ENCODE measurements at regions not wholly inside any gene's neighbourhood (a gene's known extent, or its start where the extent isn't known, plus 50 kb on each side); places are given as distances from the start of the nearest gene placed in this dataset.

DNA sequence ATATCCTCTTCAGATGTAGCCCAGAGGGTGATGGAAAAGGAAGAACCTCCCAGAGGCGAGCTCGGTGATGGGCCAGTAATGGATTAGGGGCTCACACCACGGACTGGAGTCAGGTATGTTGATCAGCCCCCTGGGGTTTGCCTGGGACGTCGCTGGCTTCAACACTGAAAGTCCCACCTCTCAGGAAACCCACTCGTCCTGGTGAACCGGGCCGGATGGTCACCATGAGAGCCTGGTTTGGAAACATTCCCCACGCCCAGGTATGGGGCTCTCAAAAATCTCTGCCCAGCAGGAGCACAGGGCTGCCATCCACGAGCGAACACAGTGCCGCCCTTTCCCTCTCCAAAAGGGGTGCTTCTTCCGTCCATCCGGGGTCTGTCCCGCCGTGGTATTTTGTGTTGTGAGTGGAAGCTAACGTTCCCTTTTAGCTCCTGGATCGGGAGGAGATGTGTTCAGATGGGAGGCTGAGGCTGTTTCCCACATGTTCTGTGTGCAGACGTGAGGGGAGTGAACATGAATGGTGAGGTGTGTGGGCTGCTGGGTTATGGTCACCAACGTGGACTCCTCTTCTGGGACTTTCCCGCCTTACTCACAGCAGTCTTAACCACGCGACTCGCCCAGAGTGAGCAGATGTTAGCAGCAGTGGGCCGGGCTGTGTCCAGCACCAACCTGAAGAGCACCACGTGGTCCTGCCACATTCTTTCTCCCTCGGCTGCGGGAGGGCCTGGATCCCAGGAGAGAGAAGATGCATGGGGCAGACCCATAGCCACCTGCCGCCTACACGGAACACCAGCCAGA, 139.2 kb downstream of the KIF26A start:
- Mint-ChIP-seq H3K27me3 (peaks cover 13 to 28% of the 10 kb centered on the region in 2 donors), H3K9me3 (no peaks in the 10 kb centered on the region), H3K27ac (no peak overlapping the region), H3K36me3 (no peaks in the 10 kb centered on the region), H3K4me3 (no peak overlapping the region), H3K4me1 (no peaks in the 10 kb centered on the region)
- Histone ChIP-seq H3K36me3 (ENCODE audit: control insufficient read depth in 2 of 2, extremely low read depth in 1 of 2, insufficient read depth in 1 of 2, low read length in 1 of 2) (no peaks in the 10 kb centered on the region), H3K9me3 (no peaks in the 10 kb centered on the region), H3K4me3 (ENCODE audit: control insufficient read depth in 1 of 2, extremely low read depth in 1 of 2, low read length in 1 of 2) (no peak overlapping the region), H3K27me3 (replicated peaks in 1 of 2; ENCODE audit: control insufficient read depth in 2 of 2, extremely low read depth in 1 of 2, insufficient read depth in 2 of 2, low read length in 1 of 2) (peaks cover 0 to 51% of the 10 kb centered on the region in 2 experiments), H3K27ac (ENCODE audit: low read length) (no peak overlapping the region), H3K4me1 (ENCODE audit: control insufficient read depth in 1 of 2, extremely low read depth in 1 of 2, insufficient read depth in 2 of 2, low read length in 2 of 2) (no peaks in the 10 kb centered on the region)
- 75% methylated on average over 22 of the region's 30 CpGs for WGBS (ENCODE audit: insufficient coverage)
- DNase-seq: peak in 3 of 35 experiments; percentile 1 to 17 (median 3)
- ChIA-PET POLR2A (no interaction called here), CTCF (no interaction called here)
- ATAC-seq (replicated peaks in 1 of 4): no peak

DNA sequence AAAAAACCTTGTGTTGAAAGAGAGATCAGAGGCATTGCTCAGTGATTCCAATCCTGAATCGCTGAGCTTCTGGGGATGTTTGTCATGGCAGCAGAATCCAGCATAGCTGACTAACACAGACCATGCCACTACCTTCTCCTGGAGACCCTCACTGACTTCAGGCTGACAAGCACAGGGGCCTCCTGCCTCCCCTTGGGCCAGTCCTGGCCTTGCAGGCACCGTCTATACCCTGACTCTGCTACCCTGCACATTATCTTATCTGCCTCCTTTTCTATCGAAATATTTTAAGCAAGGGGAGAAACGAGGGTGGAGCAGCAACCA, 139.8 kb downstream of the KIF26A start:
- H3K27me3 ChIP-seq (replicated peaks in 1 of 2; ENCODE audit: control insufficient read depth in 2 of 2, extremely low read depth in 1 of 2, insufficient read depth in 2 of 2, low read length in 1 of 2): peaks cover 0 to 57% of the 10 kb centered on the region in 2 experiments
- POLR2A ChIA-PET: no interaction called here
- no peaks in the 10 kb centered on the region for H3K4me1 Mint-ChIP-seq
- DNase-seq (no peak), ATAC-seq (replicated peaks in 1 of 4) (no peak)
- H3K27ac ChIP-seq (ENCODE audit: low read length): no peak overlapping the region
- no peaks in the 10 kb centered on the region for H3K4me1 ChIP-seq (ENCODE audit: control insufficient read depth in 1 of 2, extremely low read depth in 1 of 2, insufficient read depth in 2 of 2, low read length in 2 of 2)
- no peaks in the 10 kb centered on the region for H3K9me3 ChIP-seq
- H3K36me3 ChIP-seq (ENCODE audit: control insufficient read depth in 2 of 2, extremely low read depth in 1 of 2, insufficient read depth in 1 of 2, low read length in 1 of 2): no peaks in the 10 kb centered on the region
- CTCF ChIA-PET: no interaction called here
- peaks cover 13 to 28% of the 10 kb centered on the region in 2 donors for H3K27me3 Mint-ChIP-seq
- no peaks in the 10 kb centered on the region for H3K36me3 Mint-ChIP-seq
- H3K4me3 ChIP-seq (ENCODE audit: control insufficient read depth in 1 of 2, extremely low read depth in 1 of 2, low read length in 1 of 2): no peak overlapping the region
- no peak overlapping the region for H3K27ac Mint-ChIP-seq
- WGBS (ENCODE audit: insufficient coverage): 73% methylated on average over 4 of the region's 4 CpGs
- no peaks in the 10 kb centered on the region for H3K9me3 Mint-ChIP-seq
- H3K4me3 Mint-ChIP-seq: no peak overlapping the region

DNA sequence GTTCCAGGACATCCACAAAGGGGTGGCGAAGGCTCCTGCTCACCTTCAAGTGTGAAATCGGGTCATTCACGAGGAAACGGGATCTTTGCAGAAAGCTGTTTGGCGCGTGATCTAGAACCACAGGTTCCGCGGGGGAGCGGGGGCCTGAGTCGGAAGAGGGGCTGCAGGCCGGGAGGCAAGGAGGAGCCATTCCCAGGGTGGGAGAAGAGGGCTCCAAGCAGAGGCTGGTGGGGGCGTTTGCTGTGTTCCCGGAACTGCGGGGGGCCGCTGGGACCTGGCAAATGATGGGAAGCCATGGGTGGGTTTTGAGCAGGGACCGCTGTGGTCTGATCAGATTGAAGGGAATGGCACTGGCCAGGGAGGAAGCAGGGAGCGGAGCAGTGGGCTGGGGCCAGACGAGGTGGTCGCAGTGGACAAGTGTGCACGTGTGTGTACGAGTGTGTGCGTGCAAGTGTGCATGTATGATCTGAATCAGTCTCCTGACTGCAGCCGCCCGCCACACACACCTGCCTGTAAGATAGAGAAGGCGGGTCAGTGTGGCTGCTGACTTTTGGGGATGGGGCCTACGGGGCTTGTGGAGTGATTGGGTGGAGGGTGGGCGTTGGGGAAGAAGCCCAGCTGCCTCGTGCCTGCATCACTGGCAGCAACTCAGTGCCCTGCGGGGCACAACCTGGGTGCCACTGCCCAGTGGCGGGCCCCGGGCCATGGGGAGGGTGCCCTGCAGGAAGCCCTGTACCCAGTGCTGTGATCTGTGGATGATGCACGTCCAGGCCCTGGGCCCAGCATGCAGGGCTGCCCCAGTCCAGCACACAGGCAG, 141.9 kb downstream of the KIF26A start:
- no peaks in the 10 kb centered on the region for H3K36me3 Mint-ChIP-seq
- Histone ChIP-seq H3K9me3 (no peaks in the 10 kb centered on the region), H3K27me3 (replicated peaks in 1 of 2; ENCODE audit: control insufficient read depth in 2 of 2, extremely low read depth in 1 of 2, insufficient read depth in 2 of 2, low read length in 1 of 2) (peaks cover 0 to 65% of the 10 kb centered on the region in 2 experiments), H3K27ac (ENCODE audit: low read length) (no peak overlapping the region), H3K4me3 (ENCODE audit: control insufficient read depth in 1 of 2, extremely low read depth in 1 of 2, low read length in 1 of 2) (no peak overlapping the region), H3K36me3 (ENCODE audit: control insufficient read depth in 2 of 2, extremely low read depth in 1 of 2, insufficient read depth in 1 of 2, low read length in 1 of 2) (no peaks in the 10 kb centered on the region), H3K4me1 (ENCODE audit: control insufficient read depth in 1 of 2, extremely low read depth in 1 of 2, insufficient read depth in 2 of 2, low read length in 2 of 2) (no peaks in the 10 kb centered on the region)
- H3K4me3 Mint-ChIP-seq: no peak overlapping the region
- DNase-seq: peak in 2 of 35 experiments; percentile 1 to 6
- no peak for ATAC-seq (replicated peaks in 1 of 4)
- H3K9me3 Mint-ChIP-seq: no peaks in the 10 kb centered on the region
- ChIA-PET POLR2A (no interaction called here), CTCF (no interaction called here)
- no peaks in the 10 kb centered on the region for H3K4me1 Mint-ChIP-seq
- peaks cover 13 to 28% of the 10 kb centered on the region in 2 donors for H3K27me3 Mint-ChIP-seq
- H3K27ac Mint-ChIP-seq: no peak overlapping the region
- 82% methylated on average over 31 of the region's 32 CpGs for WGBS (ENCODE audit: insufficient coverage)

DNA sequence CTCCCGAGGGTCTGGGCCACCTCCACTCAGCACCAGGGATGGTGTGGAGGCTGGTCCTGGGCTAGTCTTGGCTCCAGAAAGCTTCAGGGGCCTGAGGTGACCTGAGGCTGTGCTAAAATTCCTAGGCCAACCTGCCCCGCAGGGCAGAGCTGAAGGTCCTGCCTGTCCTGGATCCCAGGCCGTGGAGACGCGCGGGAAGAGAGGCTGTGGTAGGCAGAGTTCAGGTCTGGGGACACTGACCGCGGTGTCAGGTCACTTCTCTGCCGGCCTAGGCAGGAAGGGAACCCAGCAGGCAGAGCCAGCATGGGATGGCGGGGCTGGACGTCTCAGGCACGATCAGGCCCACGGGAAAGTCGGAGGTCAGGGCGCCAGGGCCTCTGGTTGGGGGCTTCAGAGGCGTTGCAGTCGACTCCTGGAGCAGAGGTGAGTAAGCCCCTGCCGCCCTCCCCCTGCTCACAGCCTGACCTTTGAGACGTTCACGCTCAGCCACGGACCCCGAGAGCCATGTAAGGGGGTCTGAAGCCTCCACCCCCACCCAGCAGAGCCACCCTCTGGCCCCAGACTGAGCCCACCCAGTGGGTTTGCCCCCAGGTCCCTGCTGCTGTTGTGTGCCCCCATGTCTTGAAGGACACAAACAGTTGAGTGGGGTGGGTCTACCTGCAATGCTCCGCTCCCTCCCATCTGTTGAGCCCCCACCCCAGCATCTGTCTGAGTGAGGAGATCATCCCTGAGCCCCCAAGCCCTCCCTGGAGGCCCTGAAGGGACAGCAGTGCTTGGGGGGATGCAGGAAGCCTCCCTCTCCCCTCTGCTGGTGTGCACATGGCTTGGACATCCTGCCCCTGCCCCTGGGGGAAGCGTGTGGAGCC, 142.7 kb downstream of the KIF26A start:
- ATAC-seq (replicated peaks in 1 of 4) (no peak), DNase-seq (peak in 2 of 35 experiments; percentile 0 to 10)
- CTCF ChIA-PET: no interaction called here

DNA sequence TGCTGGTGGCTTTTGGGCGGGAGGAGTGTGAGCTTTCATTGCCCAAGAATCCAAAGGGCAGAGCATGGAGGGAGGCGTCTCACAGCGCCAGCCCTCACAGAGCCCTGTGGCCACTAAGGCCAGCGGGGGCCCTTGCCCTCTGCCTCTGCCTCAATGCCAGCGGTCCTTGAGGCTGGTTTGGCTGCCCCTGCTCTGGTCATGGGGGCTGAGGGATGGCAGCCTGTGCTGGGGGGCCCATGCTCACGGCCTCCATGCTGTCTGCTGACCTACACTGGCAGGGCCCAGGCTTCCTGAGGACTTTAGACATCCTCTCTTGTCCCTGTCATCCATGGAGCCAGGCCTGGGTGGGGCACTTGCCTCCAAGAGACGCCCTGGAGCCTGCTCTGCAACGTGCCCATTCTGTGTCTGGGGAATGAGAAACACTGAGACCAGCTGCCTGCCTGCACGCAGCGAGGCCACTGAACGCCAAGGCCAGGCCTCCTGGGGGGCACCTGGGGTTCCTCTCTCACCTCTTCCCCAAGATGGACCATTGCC, 143.4 kb downstream of the KIF26A start:
- POLR2A ChIA-PET: no interaction called here
- Histone ChIP-seq H3K27me3 (replicated peaks in 1 of 2; ENCODE audit: control insufficient read depth in 2 of 2, extremely low read depth in 1 of 2, insufficient read depth in 2 of 2, low read length in 1 of 2) (peaks cover 0 to 60% of the 10 kb centered on the region in 2 experiments), H3K4me3 (ENCODE audit: control insufficient read depth in 1 of 2, extremely low read depth in 1 of 2, low read length in 1 of 2) (no peak overlapping the region), H3K4me1 (ENCODE audit: control insufficient read depth in 1 of 2, extremely low read depth in 1 of 2, insufficient read depth in 2 of 2, low read length in 2 of 2) (no peaks in the 10 kb centered on the region), H3K27ac (ENCODE audit: low read length) (no peak overlapping the region), H3K36me3 (ENCODE audit: control insufficient read depth in 2 of 2, extremely low read depth in 1 of 2, insufficient read depth in 1 of 2, low read length in 1 of 2) (no peaks in the 10 kb centered on the region), H3K9me3 (no peaks in the 10 kb centered on the region)
- Mint-ChIP-seq H3K27ac (no peak overlapping the region), H3K9me3 (no peaks in the 10 kb centered on the region), H3K36me3 (no peaks in the 10 kb centered on the region), H3K4me1 (no peaks in the 10 kb centered on the region), H3K27me3 (peaks cover 13 to 22% of the 10 kb centered on the region in 2 donors), H3K4me3 (no peak overlapping the region)
- DNase-seq (peak in 1 of 35 experiments; percentile 11), ATAC-seq (replicated peaks in 1 of 4) (no peak)
- 72% methylated on average over 8 of the region's 11 CpGs for WGBS (ENCODE audit: insufficient coverage)
- CTCF ChIA-PET: no interaction called here

More for the DNA sequence above, 142.7 kb downstream of the KIF26A start:
- Histone ChIP-seq H3K9me3 (no peaks in the 10 kb centered on the region), H3K27me3 (replicated peaks in 1 of 2; ENCODE audit: control insufficient read depth in 2 of 2, extremely low read depth in 1 of 2, insufficient read depth in 2 of 2, low read length in 1 of 2) (peaks cover 0 to 61% of the 10 kb centered on the region in 2 experiments), H3K4me1 (ENCODE audit: control insufficient read depth in 1 of 2, extremely low read depth in 1 of 2, insufficient read depth in 2 of 2, low read length in 2 of 2) (no peaks in the 10 kb centered on the region), H3K4me3 (ENCODE audit: control insufficient read depth in 1 of 2, extremely low read depth in 1 of 2, low read length in 1 of 2) (no peak overlapping the region), H3K36me3 (ENCODE audit: control insufficient read depth in 2 of 2, extremely low read depth in 1 of 2, insufficient read depth in 1 of 2, low read length in 1 of 2) (no peaks in the 10 kb centered on the region), H3K27ac (ENCODE audit: low read length) (no peak overlapping the region)
- Mint-ChIP-seq H3K4me1 (no peaks in the 10 kb centered on the region), H3K36me3 (no peaks in the 10 kb centered on the region), H3K9me3 (no peaks in the 10 kb centered on the region), H3K27ac (no peak overlapping the region), H3K4me3 (no peak overlapping the region), H3K27me3 (peaks cover 13 to 24% of the 10 kb centered on the region in 2 donors)
- POLR2A ChIA-PET: no interaction called here
- 77% methylated on average over 20 of the region's 24 CpGs for WGBS (ENCODE audit: insufficient coverage)
